WTC11 (cell line): ENCODE measurements at regions not wholly inside any gene's neighbourhood (a gene's known extent, or its start where the extent isn't known, plus 50 kb on each side); places are given as distances from the start of the nearest gene placed in this dataset.

Source experiments
- ATAC-seq: fragments of 200-7000 bp; cut with Tn5 transposase; 2 replicates; pipeline ENCODE4 v1.10.0; 2021; ENCODE audit warnings: mild to moderate bottlenecking, moderate library complexity
- CTCF ChIA-PET: fragments of 300-600 bp; sonication (Branson Sonifier 250); formaldehyde crosslinking; loops from one replicate; lab custom pipeline; 2021; ENCODE audit warnings: antibody characterized with exemption; lab: Charles Lee
- POLR2A ChIA-PET: fragments of 350-600 bp; sonication (Branson Sonifier 250); formaldehyde crosslinking; loops from one replicate; lab custom pipeline; 2021; ENCODE audit warnings: antibody characterized with exemption; lab: Charles Lee
- DNase-seq: peaks from one replicate; pipeline ENCODE4 v3.0.0; 2021; ENCODE audit warnings: low spot score
- H3K27ac Mint-ChIP-seq: 2 replicates; pipeline ENCODE4 v1.8.0; 2021; ENCODE audit warnings: mixed read lengths
- H3K27me3 Mint-ChIP-seq: 2 replicates; pipeline ENCODE4 v1.8.0; 2021; ENCODE audit warnings: low read depth, mild to moderate bottlenecking, moderate library complexity, mixed read lengths
- H3K36me3 Mint-ChIP-seq: 2 replicates; pipeline ENCODE4 v1.8.0; 2021; ENCODE audit warnings: mixed read lengths
- H3K4me1 Mint-ChIP-seq: 2 replicates; pipeline ENCODE4 v1.8.0; 2022; ENCODE audit warnings: mixed read lengths
- H3K4me3 Mint-ChIP-seq: 2 replicates; pipeline ENCODE4 v1.8.0; 2021; ENCODE audit warnings: mild to moderate bottlenecking, moderate library complexity, mixed read lengths
- H3K9me3 Mint-ChIP-seq: 2 replicates; pipeline ENCODE4 v1.8.0; 2021; ENCODE audit warnings: mixed read lengths
- ATF2 ChIP-seq: sonication (generic); formaldehyde crosslinking; IDR thresholded peaks from 2 replicates; pipeline ENCODE4 v1.8.1; 2022; ENCODE audit warnings: low read depth, missing genetic modification reagents, borderline replicate concordance
- ATF3 ChIP-seq: sonication (generic); formaldehyde crosslinking; conservative IDR thresholded peaks from 2 replicates; pipeline ENCODE4 v1.8.1; 2022; ENCODE audit warnings: mild to moderate bottlenecking, missing genetic modification reagents
- CREB1 ChIP-seq: sonication (generic); formaldehyde crosslinking; IDR thresholded peaks from 2 replicates; pipeline ENCODE4 v1.8.0; 2023; ENCODE audit warnings: mild to moderate bottlenecking, missing genetic modification reagents
- CREM ChIP-seq: sonication (generic); formaldehyde crosslinking; IDR thresholded peaks from 2 replicates; pipeline ENCODE4 v1.8.1; 2022; ENCODE audit warnings: mild to moderate bottlenecking, missing genetic modification reagents, moderate library complexity
- E2F5 ChIP-seq: sonication (generic); formaldehyde crosslinking; IDR thresholded peaks from 2 replicates; pipeline ENCODE4 v1.8.1; 2022; ENCODE audit warnings: mild to moderate bottlenecking, moderate library complexity, missing genetic modification reagents
- ELF4 ChIP-seq: sonication (generic); formaldehyde crosslinking; IDR thresholded peaks from 2 replicates; pipeline ENCODE4 v1.8.1; 2022; ENCODE audit warnings: low read depth, mild to moderate bottlenecking, moderate library complexity, missing genetic modification reagents
- ESRRA ChIP-seq: sonication (generic); formaldehyde crosslinking; IDR thresholded peaks from 2 replicates; pipeline ENCODE4 v1.8.1; 2022; ENCODE audit warnings: mild to moderate bottlenecking, missing genetic modification reagents, borderline replicate concordance
- ETV6 ChIP-seq: sonication (generic); formaldehyde crosslinking; IDR thresholded peaks from 2 replicates; pipeline ENCODE4 v1.8.1; 2022; ENCODE audit warnings: mild to moderate bottlenecking, missing genetic modification reagents
- FOXJ3 ChIP-seq: sonication (generic); formaldehyde crosslinking; IDR thresholded peaks from 2 replicates; pipeline ENCODE4 v1.9.0; 2021; ENCODE audit warnings: missing genetic modification reagents, mild to moderate bottlenecking, borderline replicate concordance
- FOXK1 ChIP-seq: sonication (generic); formaldehyde crosslinking; IDR thresholded peaks from 2 replicates; pipeline ENCODE4 v1.8.0; 2022; ENCODE audit warnings: mild to moderate bottlenecking, moderate library complexity, missing genetic modification reagents
- GABPB1 ChIP-seq: sonication (generic); formaldehyde crosslinking; IDR thresholded peaks from 2 replicates; pipeline ENCODE4 v1.8.1; 2023; ENCODE audit warnings: mild to moderate bottlenecking, missing genetic modification reagents
- JAZF1 ChIP-seq: fragments of 250-450 bp; sonication (Bioruptor Pico); IDR thresholded peaks from 2 replicates; pipeline ENCODE4 v1.9.0; 2021; ENCODE audit warnings: moderate library complexity, mild to moderate bottlenecking, inconsistent platforms
- JUN ChIP-seq: sonication (generic); formaldehyde crosslinking; IDR thresholded peaks from 2 replicates; pipeline ENCODE4 v1.8.0; 2023; ENCODE audit warnings: mild to moderate bottlenecking, missing genetic modification reagents
- KAT7 ChIP-seq: sonication (generic); formaldehyde crosslinking; IDR thresholded peaks from 2 replicates; pipeline ENCODE4 v1.8.1; 2023; ENCODE audit warnings: missing genetic modification reagents, mild to moderate bottlenecking, borderline replicate concordance
- NR1H2 ChIP-seq: sonication (generic); formaldehyde crosslinking; IDR thresholded peaks from 2 replicates; pipeline ENCODE4 v1.9.0; 2021; ENCODE audit warnings: mild to moderate bottlenecking, moderate library complexity, missing genetic modification reagents
- NR2C2 ChIP-seq: sonication (generic); formaldehyde crosslinking; IDR thresholded peaks from 2 replicates; pipeline ENCODE4 v1.8.0; 2022; ENCODE audit warnings: mild to moderate bottlenecking, missing genetic modification reagents
- OVOL2 ChIP-seq: fragments of 250-450 bp; sonication (Bioruptor Pico); IDR thresholded peaks from 2 replicates; pipeline ENCODE4 v1.9.0; 2021; ENCODE audit warnings: mild to moderate bottlenecking, borderline replicate concordance
- RORB ChIP-seq: fragments of 250-450 bp; sonication (Bioruptor Pico); IDR thresholded peaks from 2 replicates; pipeline ENCODE4 v1.9.0; 2021; ENCODE audit warnings: mild to moderate bottlenecking
- SP1 ChIP-seq: sonication (generic); formaldehyde crosslinking; conservative IDR thresholded peaks from 2 replicates; pipeline ENCODE4 v1.8.1; 2022; ENCODE audit warnings: missing genetic modification reagents
- USF2 ChIP-seq: sonication (generic); formaldehyde crosslinking; IDR thresholded peaks from 2 replicates; pipeline ENCODE4 v1.8.1; 2023; ENCODE audit warnings: mild to moderate bottlenecking, missing genetic modification reagents, moderate library complexity
- ZNF416 ChIP-seq: fragments of 250-450 bp; sonication (Bioruptor Pico); IDR thresholded peaks from 2 replicates; pipeline ENCODE4 v1.9.0; 2021; ENCODE audit warnings: mild to moderate bottlenecking, inconsistent platforms
- TF ChIP-seq, protein P1 (sequence below): sonication (generic); formaldehyde crosslinking; IDR thresholded peaks from 2 replicates; pipeline ENCODE4 v1.8.0; 2022; ENCODE audit warnings: missing genetic modification reagents
- TF ChIP-seq, protein P2 (sequence below): sonication (generic); formaldehyde crosslinking; IDR thresholded peaks from 2 replicates; pipeline ENCODE4 v1.8.1; 2022; ENCODE audit warnings: missing genetic modification reagents, borderline replicate concordance
- TF ChIP-seq, protein P3 (sequence below): fragments of 250-450 bp; sonication (Bioruptor Pico); IDR thresholded peaks from 2 replicates; pipeline ENCODE4 v1.9.0; 2021; ENCODE audit warnings: mild to moderate bottlenecking
- TF ChIP-seq, protein P4 (sequence below): fragments of 250-450 bp; sonication (Bioruptor Pico); IDR thresholded peaks from 2 replicates; pipeline ENCODE4 v1.8.0; 2021; ENCODE audit warnings: mild to moderate bottlenecking

DNA sequence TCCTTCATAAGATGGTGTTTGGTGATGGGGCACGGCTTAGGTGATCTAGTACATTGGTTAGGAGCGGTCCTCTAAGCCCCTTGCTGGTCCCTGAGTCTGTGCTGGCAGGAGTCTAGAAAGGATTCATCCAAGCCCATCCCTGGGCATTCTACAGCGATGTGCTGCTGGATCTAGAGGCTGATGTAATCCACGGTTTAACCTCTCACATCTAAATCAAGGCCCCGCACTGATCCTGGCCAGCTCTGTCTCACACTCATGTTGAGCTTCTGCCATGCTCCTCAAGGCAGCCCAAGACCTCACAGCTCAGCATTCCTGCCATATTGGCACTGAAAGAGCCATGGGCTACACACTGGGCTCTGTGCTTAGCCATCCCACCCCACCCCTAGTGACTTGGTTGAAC lies 664.8 kb downstream of the STK39 start:
- Mint-ChIP-seq H3K4me3 (no peak overlapping the region), H3K27ac (no peak overlapping the region), H3K36me3 (no peaks in the 10 kb centered on the region), H3K4me1 (peaks cover 15% of the 10 kb centered on the region), H3K9me3 (no peaks in the 10 kb centered on the region), H3K27me3 (no peaks in the 10 kb centered on the region)
- no peak for DNase-seq
- ATAC-seq, result peak; percentile 57
- TF ChIP-seq, protein P1, sequence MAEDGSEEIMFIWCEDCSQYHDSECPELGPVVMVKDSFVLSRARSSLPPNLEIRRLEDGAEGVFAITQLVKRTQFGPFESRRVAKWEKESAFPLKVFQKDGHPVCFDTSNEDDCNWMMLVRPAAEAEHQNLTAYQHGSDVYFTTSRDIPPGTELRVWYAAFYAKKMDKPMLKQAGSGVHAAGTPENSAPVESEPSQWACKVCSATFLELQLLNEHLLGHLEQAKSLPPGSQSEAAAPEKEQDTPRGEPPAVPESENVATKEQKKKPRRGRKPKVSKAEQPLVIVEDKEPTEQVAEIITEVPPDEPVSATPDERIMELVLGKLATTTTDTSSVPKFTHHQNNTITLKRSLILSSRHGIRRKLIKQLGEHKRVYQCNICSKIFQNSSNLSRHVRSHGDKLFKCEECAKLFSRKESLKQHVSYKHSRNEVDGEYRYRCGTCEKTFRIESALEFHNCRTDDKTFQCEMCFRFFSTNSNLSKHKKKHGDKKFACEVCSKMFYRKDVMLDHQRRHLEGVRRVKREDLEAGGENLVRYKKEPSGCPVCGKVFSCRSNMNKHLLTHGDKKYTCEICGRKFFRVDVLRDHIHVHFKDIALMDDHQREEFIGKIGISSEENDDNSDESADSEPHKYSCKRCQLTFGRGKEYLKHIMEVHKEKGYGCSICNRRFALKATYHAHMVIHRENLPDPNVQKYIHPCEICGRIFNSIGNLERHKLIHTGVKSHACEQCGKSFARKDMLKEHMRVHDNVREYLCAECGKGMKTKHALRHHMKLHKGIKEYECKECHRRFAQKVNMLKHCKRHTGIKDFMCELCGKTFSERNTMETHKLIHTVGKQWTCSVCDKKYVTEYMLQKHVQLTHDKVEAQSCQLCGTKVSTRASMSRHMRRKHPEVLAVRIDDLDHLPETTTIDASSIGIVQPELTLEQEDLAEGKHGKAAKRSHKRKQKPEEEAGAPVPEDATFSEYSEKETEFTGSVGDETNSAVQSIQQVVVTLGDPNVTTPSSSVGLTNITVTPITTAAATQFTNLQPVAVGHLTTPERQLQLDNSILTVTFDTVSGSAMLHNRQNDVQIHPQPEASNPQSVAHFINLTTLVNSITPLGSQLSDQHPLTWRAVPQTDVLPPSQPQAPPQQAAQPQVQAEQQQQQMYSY (CRISPR knock-in tag), result no peak
- TF ChIP-seq SP1 (CRISPR knock-in tag) (no peak), ETV6 (CRISPR knock-in tag) (no peak), CREM (CRISPR knock-in tag) (no peak), ATF2 (no peak), ZNF416 (CRISPR knock-in tag) (no peak), CREB1 (CRISPR knock-in tag) (no peak), FOXJ3 (CRISPR knock-in tag) (no peak), E2F5 (CRISPR knock-in tag) (no peak), USF2 (CRISPR knock-in tag) (no peak)
- TF ChIP-seq, protein P2, sequence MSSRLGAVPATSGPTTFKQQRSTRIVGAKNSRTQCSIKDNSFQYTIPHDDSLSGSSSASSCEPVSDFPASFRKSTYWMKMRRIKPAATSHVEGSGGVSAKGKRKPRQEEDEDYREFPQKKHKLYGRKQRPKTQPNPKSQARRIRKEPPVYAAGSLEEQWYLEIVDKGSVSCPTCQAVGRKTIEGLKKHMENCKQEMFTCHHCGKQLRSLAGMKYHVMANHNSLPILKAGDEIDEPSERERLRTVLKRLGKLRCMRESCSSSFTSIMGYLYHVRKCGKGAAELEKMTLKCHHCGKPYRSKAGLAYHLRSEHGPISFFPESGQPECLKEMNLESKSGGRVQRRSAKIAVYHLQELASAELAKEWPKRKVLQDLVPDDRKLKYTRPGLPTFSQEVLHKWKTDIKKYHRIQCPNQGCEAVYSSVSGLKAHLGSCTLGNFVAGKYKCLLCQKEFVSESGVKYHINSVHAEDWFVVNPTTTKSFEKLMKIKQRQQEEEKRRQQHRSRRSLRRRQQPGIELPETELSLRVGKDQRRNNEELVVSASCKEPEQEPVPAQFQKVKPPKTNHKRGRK (CRISPR knock-in tag), result no peak
- ChIA-PET CTCF (no interaction called here), POLR2A (no interaction called here)

DNA sequence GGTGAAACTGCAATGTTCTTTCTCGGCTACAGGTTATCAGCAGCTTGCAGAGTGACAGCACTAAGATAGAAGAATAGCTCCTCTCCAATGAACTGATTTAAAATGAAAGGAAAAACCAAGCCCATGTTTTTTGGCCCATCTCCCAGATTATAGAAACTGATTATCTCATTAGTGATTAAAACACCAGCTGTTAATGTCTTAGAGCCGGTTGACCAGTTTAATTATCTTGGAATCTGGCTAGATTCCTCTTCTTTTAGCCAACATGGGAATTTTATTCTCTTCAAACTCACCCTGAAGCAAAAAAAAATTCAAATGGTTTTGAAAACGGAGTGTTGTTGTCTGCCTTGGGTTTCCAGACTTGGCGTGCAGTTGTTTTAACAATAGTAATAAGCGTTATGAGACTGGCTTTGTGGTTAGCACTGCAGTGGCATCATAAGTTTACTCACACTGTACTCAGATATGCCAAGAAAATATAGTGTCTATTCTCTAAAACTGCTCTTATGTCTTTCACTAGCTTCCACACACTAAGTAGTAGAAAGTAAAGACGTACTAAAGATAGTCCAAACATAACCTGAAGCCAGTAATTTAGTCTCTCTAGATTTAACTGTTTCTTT lies 665.3 kb downstream of the STK39 start:
- Mint-ChIP-seq H3K36me3 (no peaks in the 10 kb centered on the region), H3K27ac (no peak overlapping the region), H3K4me1 (peaks cover 15% of the 10 kb centered on the region), H3K9me3 (no peaks in the 10 kb centered on the region), H3K4me3 (no peak overlapping the region), H3K27me3 (no peaks in the 10 kb centered on the region)
- POLR2A ChIA-PET, result no interaction called here
- CTCF ChIA-PET, result no interaction called here
- DNase-seq (no peak), ATAC-seq (no peak)
- no peak for TF ChIP-seq FOXK1 (CRISPR knock-in tag)
- TF ChIP-seq, protein P3, sequence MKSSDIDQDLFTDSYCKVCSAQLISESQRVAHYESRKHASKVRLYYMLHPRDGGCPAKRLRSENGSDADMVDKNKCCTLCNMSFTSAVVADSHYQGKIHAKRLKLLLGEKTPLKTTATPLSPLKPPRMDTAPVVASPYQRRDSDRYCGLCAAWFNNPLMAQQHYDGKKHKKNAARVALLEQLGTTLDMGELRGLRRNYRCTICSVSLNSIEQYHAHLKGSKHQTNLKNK, result no peak
- no peak for TF ChIP-seq ELF4 (CRISPR knock-in tag)
- TF ChIP-seq GABPB1 (CRISPR knock-in tag), result no peak
- TF ChIP-seq, protein P4, sequence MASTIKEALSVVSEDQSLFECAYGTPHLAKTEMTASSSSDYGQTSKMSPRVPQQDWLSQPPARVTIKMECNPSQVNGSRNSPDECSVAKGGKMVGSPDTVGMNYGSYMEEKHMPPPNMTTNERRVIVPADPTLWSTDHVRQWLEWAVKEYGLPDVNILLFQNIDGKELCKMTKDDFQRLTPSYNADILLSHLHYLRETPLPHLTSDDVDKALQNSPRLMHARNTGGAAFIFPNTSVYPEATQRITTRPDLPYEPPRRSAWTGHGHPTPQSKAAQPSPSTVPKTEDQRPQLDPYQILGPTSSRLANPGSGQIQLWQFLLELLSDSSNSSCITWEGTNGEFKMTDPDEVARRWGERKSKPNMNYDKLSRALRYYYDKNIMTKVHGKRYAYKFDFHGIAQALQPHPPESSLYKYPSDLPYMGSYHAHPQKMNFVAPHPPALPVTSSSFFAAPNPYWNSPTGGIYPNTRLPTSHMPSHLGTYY (CRISPR knock-in tag), result no peak
- TF ChIP-seq ATF3 (CRISPR knock-in tag), result no peak
- no peak for TF ChIP-seq JAZF1 (CRISPR knock-in tag)
- no peak for TF ChIP-seq OVOL2 (CRISPR knock-in tag)
- no peak for TF ChIP-seq KAT7 (CRISPR knock-in tag)
- no peak for TF ChIP-seq JUN (CRISPR knock-in tag)
- no peak for TF ChIP-seq NR1H2 (CRISPR knock-in tag)
- TF ChIP-seq NR2C2 (CRISPR knock-in tag), result no peak
- TF ChIP-seq SP1 (CRISPR knock-in tag), result no peak
- TF ChIP-seq ESRRA (CRISPR knock-in tag), result no peak
- TF ChIP-seq RORB (CRISPR knock-in tag), result no peak
- TF ChIP-seq E2F5 (CRISPR knock-in tag), result no peak
